Epithelial cell of esophagus (primary cell): ENCODE measurements at regions not wholly inside any gene's neighbourhood (a gene's known extent, or its start where the extent isn't known, plus 50 kb on each side); places are given as distances from the start of the nearest gene placed in this dataset.

ENCODE experiments used
- DNase-seq: peaks from one replicate; pipeline ENCODE4 v3.0.0; 2010; ENCODE audit warnings: low read depth
- H3K4me3 ChIP-seq: 2 replicates; pipeline ENCODE4 v1.5.1; 2011; ENCODE audit warnings: mild to moderate bottlenecking, low read length, control low read depth
- TF ChIP-seq, protein P1 (sequence below): IDR thresholded peaks from 2 replicates; pipeline ENCODE4 v1.5.1; 2011; ENCODE audit warnings: low read depth, mild to moderate bottlenecking, low read length, control low read depth, inconsistent platforms; ENCODE audit not compliant: insufficient read depth; ENCODE audit errors: missing control alignments

- no peak overlapping the region for H3K4me3 ChIP-seq
- DNase-seq = peak; percentile 73
Measured at GRCh38 chr2:220499225-220499624, 871.8 kb downstream of the SLC4A3 start.

GRCh38 chr2:220502539-220502938 is 875.1 kb downstream of the SLC4A3 start:
- DNase-seq = no peak
- TF ChIP-seq, protein P1, sequence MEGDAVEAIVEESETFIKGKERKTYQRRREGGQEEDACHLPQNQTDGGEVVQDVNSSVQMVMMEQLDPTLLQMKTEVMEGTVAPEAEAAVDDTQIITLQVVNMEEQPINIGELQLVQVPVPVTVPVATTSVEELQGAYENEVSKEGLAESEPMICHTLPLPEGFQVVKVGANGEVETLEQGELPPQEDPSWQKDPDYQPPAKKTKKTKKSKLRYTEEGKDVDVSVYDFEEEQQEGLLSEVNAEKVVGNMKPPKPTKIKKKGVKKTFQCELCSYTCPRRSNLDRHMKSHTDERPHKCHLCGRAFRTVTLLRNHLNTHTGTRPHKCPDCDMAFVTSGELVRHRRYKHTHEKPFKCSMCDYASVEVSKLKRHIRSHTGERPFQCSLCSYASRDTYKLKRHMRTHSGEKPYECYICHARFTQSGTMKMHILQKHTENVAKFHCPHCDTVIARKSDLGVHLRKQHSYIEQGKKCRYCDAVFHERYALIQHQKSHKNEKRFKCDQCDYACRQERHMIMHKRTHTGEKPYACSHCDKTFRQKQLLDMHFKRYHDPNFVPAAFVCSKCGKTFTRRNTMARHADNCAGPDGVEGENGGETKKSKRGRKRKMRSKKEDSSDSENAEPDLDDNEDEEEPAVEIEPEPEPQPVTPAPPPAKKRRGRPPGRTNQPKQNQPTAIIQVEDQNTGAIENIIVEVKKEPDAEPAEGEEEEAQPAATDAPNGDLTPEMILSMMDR = no peak
- H3K4me3 ChIP-seq = no peak overlapping the region

More at GRCh38 chr2:220499225-220499624, 871.8 kb downstream of the SLC4A3 start:
- TF ChIP-seq, protein P1 = no peak

DNA sequence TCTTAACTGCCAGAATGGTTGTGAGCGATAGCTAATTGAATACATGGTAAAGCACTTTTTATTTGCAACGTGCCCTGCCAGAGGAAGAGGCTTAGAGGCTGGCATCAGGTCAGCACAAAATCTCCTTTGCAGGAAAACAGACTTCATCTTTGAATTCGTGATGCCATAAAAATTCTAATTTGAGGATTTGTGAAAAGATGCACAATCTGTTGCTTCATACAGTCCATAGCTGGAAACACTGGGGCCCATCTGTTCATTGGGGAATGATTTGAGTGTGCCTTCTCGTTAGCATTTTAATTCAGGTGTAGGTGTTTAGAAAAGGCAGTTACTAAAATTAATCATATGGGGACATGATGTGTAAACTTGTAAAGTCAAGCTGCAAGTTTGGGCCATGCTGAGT is 876.0 kb downstream of the SLC4A3 start:
- no peak overlapping the region for H3K4me3 ChIP-seq
- no peak for DNase-seq
- TF ChIP-seq, protein P1 = no peak

- DNase-seq = peak; percentile 93
Measured at GRCh38 chr2:220504938-220505503, 877.6 kb downstream of the SLC4A3 start.

DNA sequence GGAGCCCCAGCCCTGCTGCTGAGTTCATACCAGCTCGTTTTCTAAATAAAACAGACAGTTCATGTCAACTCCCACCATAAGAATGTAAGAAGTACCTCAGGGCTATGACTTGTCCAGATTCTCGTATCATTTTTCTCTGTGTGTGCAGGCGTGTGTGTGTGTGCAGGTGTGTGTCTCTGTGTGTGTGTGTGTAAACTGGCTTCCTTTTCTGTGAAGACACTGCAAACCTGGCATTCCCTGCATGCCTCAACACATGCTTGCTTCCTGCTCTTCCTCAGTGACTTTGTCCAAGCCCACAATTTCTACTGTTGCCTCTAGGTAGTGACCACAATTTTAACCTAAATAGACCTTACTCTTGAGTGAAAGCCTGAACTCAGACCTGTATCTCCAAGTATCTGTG is 879.0 kb downstream of the SLC4A3 start:
- TF ChIP-seq, protein P1 = no peak
- peak; percentile 79 for DNase-seq
- no peak overlapping the region for H3K4me3 ChIP-seq

More at GRCh38 chr2:220504938-220505503, 877.6 kb downstream of the SLC4A3 start:
- TF ChIP-seq, protein P1 = no peak
- peak overlapping the region; percentile 24 for H3K4me3 ChIP-seq

DNA sequence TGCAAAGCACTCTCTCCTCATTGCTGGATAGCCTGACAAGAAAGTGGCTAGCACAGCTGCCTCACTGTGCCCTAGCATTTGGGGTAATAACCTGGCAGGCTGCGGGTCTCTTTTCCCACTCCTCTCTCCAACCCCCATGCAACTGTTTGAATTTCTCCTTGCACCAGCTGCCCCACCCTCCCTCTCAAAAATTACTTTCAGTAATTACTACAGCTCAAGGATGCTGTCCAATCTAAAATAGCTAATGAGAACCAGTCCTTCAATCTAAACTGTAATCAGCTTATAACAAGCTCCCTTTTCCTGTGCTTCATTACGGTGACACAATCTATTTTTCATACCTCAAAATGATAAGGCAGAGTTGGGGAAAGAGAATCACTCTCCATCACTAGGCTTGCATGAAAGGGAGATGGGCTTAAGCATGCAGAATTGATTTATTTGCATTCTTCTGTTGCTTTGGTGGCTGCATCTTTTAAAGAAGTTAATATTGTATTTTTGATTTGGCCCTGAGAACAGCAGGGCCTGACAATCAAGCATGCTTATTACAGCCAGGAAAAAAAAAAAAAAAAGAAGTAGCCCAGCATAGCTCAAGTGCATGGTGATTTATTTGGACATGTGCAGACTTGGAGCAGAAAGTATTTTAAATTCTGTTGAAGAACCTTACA is 881.8 kb downstream of the SLC4A3 start:
- DNase-seq = no peak
- H3K4me3 ChIP-seq = no peak overlapping the region
- TF ChIP-seq, protein P1 = no peak

DNA sequence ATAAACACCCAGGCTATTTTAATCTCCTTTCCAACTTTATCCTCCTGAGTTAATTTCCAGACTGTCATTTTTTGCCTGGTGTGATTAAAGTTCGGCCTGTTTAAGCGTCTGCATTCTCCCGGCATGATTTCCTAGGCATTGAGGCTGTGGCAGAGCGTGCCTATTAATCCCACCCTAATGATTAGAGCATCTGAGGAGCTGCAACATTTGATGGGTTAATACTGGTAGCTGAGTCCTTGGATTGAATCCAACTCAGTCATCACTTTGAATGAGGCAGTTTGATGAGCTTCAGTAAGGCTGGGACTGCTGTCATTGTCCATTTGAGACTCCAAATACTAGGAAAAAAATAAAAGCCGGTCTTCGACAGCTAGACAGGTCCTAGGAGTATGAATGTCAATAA is 882.5 kb downstream of the SLC4A3 start:
- TF ChIP-seq, protein P1 = no peak
- H3K4me3 ChIP-seq = no peak overlapping the region
- no peak for DNase-seq
